ENCODE measurements at regions not wholly inside any gene's neighbourhood (a gene's known extent, or its start where the extent isn't known, plus 50 kb on each side); places are given as distances from the start of the nearest gene placed in this dataset.
"Not testable (repeated sequence)": the region's sequence is repeated elsewhere in the genome, so short reads cannot be mapped to it uniquely, and the experiment has no call there.

DNA sequence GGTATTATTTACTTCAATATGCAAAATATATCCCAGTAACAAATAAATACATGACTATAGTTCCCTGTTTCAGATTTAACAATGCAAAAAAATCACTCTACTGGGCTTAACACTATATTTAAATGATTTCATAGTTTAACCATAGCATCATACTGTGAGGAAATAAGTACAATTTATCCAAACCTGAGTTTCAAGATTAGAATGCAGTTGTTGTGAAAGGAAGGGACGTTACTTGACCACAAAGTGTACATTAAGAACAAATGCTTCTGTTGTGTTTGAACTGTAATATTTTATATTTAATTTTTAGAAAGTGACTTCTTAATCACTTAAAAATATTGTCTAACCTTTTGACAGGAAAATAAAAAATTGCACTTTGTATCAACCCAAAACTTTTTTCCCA, 1747.9 kb upstream of the SPRY2 start:
- WGBS, 2 donors, result 21 to 49% methylated on average over 1 of the region's 1 CpG
- no peak for ATAC-seq
- H3K4me3 ChIP-seq, result no peak overlapping the region
- no peaks in the 10 kb centered on the region for H3K27me3 ChIP-seq
- no peak overlapping the region for H3K27ac ChIP-seq
- DNase-seq, result no peak
- intact Hi-C loops (cut with DNase I), result no loop called here
- TF ChIP-seq, protein P1, sequence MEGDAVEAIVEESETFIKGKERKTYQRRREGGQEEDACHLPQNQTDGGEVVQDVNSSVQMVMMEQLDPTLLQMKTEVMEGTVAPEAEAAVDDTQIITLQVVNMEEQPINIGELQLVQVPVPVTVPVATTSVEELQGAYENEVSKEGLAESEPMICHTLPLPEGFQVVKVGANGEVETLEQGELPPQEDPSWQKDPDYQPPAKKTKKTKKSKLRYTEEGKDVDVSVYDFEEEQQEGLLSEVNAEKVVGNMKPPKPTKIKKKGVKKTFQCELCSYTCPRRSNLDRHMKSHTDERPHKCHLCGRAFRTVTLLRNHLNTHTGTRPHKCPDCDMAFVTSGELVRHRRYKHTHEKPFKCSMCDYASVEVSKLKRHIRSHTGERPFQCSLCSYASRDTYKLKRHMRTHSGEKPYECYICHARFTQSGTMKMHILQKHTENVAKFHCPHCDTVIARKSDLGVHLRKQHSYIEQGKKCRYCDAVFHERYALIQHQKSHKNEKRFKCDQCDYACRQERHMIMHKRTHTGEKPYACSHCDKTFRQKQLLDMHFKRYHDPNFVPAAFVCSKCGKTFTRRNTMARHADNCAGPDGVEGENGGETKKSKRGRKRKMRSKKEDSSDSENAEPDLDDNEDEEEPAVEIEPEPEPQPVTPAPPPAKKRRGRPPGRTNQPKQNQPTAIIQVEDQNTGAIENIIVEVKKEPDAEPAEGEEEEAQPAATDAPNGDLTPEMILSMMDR (IDR thresholded peaks at IDR 0.05), result no peak
- H3K4me1 ChIP-seq, result no peaks in the 10 kb centered on the region
- FAIRE-seq, result no peak
- no peaks in the 10 kb centered on the region for H3K36me3 ChIP-seq
- no peaks in the 10 kb centered on the region for H3K9me3 ChIP-seq

DNA sequence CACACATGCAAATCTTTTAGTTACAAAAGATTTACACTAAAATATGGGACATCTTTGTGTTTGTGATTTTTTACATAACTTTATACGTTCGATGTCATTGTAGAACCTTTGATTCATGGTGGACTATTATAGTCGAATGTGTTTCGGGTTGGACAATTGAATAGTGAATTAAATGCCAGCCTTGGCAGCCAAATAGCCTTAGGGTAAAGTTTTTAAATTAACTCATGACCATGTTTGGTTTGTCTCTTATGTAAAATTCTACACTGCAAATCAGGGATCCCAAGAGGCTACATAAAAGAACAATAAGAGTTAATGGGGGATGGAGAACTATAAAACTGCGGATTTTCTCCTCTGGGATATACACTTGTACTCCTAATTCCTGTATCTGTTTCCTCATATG, 1735.6 kb upstream of the SPRY2 start:
- WGBS, 2 donors, result 78 to 90% methylated on average over 5 of the region's 5 CpGs
- Histone ChIP-seq H3K27ac (no peak overlapping the region), H3K4me3 (no peak overlapping the region), H3K4me1 (no peaks in the 10 kb centered on the region), H3K27me3 (no peaks in the 10 kb centered on the region), H3K9me3 (no peaks in the 10 kb centered on the region), H3K36me3 (no peaks in the 10 kb centered on the region)
- no peak for DNase-seq
- intact Hi-C loops (cut with DNase I), result no loop called here
- ATAC-seq, result no peak
- no peak for FAIRE-seq
- TF ChIP-seq, protein P1 (IDR thresholded peaks at IDR 0.05), result no peak

DNA sequence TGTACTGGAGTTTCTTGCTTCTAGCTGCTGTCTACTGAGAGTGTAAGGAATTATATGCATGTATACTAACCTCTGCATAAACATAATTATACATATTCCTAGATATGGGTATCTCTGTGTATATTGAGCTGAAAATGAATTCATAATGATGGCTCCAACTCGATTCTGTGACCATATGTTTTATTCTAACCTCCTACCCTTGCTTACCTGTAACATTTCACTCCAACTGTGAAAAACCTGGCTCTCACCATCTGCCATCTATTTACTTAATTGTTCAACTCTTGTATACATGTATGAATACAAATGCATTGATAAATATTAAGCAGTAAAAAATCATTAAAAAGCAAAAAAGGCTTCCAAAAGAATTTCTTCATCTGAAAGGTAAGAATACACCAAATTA, 1729.5 kb upstream of the SPRY2 start:
- no peak overlapping the region for H3K27ac ChIP-seq
- ATAC-seq (no peak), FAIRE-seq (no peak), DNase-seq (no peak)
- intact Hi-C loops (cut with DNase I), result no loop called here
- H3K27me3 ChIP-seq, result no peaks in the 10 kb centered on the region
- TF ChIP-seq, protein P1 (IDR thresholded peaks at IDR 0.05), result no peak
- H3K4me1 ChIP-seq, result no peaks in the 10 kb centered on the region
- no peaks in the 10 kb centered on the region for H3K9me3 ChIP-seq
- WGBS, 2 donors, result 5 to 16% methylated on average over 1 of the region's 1 CpG
- H3K36me3 ChIP-seq, result no peaks in the 10 kb centered on the region
- no peak overlapping the region for H3K4me3 ChIP-seq

DNA sequence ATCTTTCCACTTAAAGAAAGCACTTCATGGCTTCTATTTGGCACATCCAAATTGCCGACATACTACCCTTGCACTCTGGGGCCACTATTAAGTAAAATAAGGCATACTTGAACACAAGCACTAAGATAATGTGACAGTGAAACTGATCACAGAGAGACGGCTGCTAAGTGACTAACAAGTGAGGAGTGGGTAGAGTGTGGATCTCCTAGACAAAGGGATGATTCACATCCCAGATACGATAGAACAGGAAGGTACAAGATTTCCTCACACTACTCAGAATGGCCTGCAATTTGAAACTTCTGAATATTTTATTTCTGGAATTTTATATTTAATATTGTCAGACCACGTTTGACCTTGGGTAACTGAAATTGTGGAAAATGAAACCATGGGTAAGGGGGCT, 1721.8 kb upstream of the SPRY2 start:
- 59 to 64% methylated on average over 4 of the region's 4 CpGs for WGBS, 2 donors
- ATAC-seq (no peak), FAIRE-seq (no peak), DNase-seq (no peak)
- Histone ChIP-seq H3K4me3 (no peak overlapping the region), H3K36me3 (no peaks in the 10 kb centered on the region), H3K27ac (no peak overlapping the region), H3K4me1 (no peaks in the 10 kb centered on the region), H3K27me3 (no peaks in the 10 kb centered on the region), H3K9me3 (no peaks in the 10 kb centered on the region)
- intact Hi-C loops (cut with DNase I), result no loop called here
- TF ChIP-seq, protein P1 (IDR thresholded peaks at IDR 0.05), result no peak

DNA sequence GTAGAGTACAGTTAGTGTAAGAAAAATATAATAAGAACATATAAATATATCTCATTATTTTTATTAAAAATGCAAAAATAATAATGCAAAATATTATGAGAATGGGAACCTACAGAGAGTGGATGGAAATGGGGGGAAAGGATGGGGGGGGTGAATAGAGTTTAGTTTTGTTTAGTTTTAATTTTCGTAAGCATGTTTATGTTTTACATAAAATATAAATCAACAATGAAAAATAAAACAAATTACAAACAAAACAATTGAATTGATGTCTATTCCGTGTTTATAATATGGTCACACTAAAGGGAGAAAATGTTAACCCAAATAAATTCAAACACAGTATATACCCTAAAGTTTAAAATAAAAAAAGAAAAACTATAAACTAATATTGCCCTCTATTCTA, 1717.4 kb upstream of the SPRY2 start:
- intact Hi-C loops (cut with DNase I), result no loop called here
- Histone ChIP-seq H3K4me1 (no peaks in the 10 kb centered on the region), H3K27ac (no peak overlapping the region), H3K36me3 (no peaks in the 10 kb centered on the region), H3K27me3 (no peaks in the 10 kb centered on the region), H3K9me3 (no peaks in the 10 kb centered on the region), H3K4me3 (no peak overlapping the region)
- FAIRE-seq (no peak), ATAC-seq (no peak), DNase-seq (no peak)
- 55 to 67% methylated on average over 2 of the region's 2 CpGs for WGBS, 2 donors
- TF ChIP-seq, protein P1 (IDR thresholded peaks at IDR 0.05), result no peak

DNA sequence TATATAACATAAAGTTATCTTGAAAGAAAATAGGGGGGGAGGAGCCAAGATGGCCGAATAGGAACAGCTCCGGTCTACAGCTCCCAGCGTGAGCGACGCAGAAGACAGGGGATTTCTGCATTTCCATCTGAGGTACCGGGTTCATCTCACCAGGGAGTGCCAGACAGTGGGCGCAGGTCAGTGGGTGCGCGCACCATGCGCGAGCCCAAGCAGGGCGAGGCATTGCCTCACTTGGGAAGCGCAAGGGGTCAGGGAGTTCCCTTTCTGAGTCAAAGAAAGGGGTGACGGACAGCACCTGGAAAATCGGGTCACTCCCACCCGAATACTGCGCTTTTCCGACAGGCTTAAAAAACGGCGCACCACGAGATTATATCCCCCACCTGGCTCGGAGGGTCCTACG, 1704.4 kb upstream of the SPRY2 start:
- H3K4me3 ChIP-seq, result not testable (repeated sequence)

More for the DNA sequence above, 1704.4 kb upstream of the SPRY2 start:
- intact Hi-C loops (cut with DNase I); H3K27me3 ChIP-seq; H3K9me3 ChIP-seq; H3K4me1 ChIP-seq; FAIRE-seq; DNase-seq; H3K27ac ChIP-seq; H3K36me3 ChIP-seq; ATAC-seq: not testable (repeated sequence)
- 87 to 90% methylated on average over 21 to 23 of the region's 23 CpGs for WGBS, 2 donors

All from pancreas (tissue), 10 donors.